Ishikawa (cell line): ENCODE measurements at regions not wholly inside any gene's neighbourhood (a gene's known extent, or its start where the extent isn't known, plus 50 kb on each side); places are given as distances from the start of the nearest gene placed in this dataset.

Experiments used
- CEBPB ChIP-seq: IDR thresholded peaks from 2 replicates; pipeline ENCODE4 v1.6.1; 2012
- CREB1 ChIP-seq: IDR thresholded peaks from 2 replicates; pipeline ENCODE4 v1.6.1; 2012; ENCODE audit warnings: low read depth
- EGR1 ChIP-seq: IDR thresholded peaks from 2 replicates; pipeline ENCODE4 v1.6.1; 2012
- EP300 ChIP-seq: IDR thresholded peaks from 2 replicates; pipeline ENCODE4 v1.6.1; 2012; ENCODE audit warnings: borderline replicate concordance
- FOXM1 ChIP-seq: IDR thresholded peaks from 2 replicates; pipeline ENCODE4 v1.6.1; 2012; ENCODE audit warnings: low read depth, borderline replicate concordance
- NFIC ChIP-seq: IDR thresholded peaks from 2 replicates; pipeline ENCODE4 v1.6.1; 2012
- RAD21 ChIP-seq: IDR thresholded peaks from 2 replicates; pipeline ENCODE4 v1.6.1; 2012; ENCODE audit warnings: low read depth
- TAF1 ChIP-seq: IDR thresholded peaks from 2 replicates; pipeline ENCODE4 v1.6.1; 2012; ENCODE audit warnings: low read depth, mild to moderate bottlenecking
- TCF12 ChIP-seq: IDR thresholded peaks from 2 replicates; pipeline ENCODE4 v1.6.1; 2012; ENCODE audit warnings: low read depth
- TEAD4 ChIP-seq: IDR thresholded peaks from 2 replicates; pipeline ENCODE4 v1.6.1; 2012
- YY1 ChIP-seq: IDR thresholded peaks from 2 replicates; pipeline ENCODE4 v1.6.1; 2012; ENCODE audit warnings: low read depth
- ZBTB7A ChIP-seq: IDR thresholded peaks from 2 replicates; pipeline ENCODE4 v1.6.1; 2012; ENCODE audit warnings: low read depth
- TF ChIP-seq, protein P1 (sequence below): IDR thresholded peaks from 2 replicates; pipeline ENCODE4 v1.6.1; 2012
- TF ChIP-seq, protein P2 (sequence below): IDR thresholded peaks from 2 replicates; pipeline ENCODE4 v1.6.1; 2012; ENCODE audit warnings: low read depth, mild to moderate bottlenecking
- TF ChIP-seq, protein P3 (sequence below): IDR thresholded peaks from 2 replicates; pipeline ENCODE4 v1.6.1; 2012

DNA sequence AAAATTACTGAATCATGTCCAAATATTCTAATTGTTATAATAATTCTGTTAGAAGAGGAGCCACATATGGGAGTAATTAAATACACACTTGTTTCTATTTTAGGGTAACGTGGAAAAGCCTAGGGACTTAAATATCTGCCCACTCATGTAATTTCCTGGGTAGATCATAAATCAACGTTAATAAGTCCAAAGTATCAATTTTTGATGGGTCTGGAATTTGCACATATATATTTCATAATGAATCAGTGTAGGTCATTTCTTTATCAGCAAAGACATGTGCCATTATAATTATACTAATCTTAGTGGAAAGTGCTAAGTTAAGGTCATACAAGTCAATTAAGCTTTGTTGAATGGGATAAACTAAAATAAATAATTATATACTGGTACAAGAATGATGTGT is 346.2 kb downstream of the ZBBX start:
- no peak for TF ChIP-seq YY1
- TF ChIP-seq TCF12 = no peak
- no peak for TF ChIP-seq TAF1

DNA sequence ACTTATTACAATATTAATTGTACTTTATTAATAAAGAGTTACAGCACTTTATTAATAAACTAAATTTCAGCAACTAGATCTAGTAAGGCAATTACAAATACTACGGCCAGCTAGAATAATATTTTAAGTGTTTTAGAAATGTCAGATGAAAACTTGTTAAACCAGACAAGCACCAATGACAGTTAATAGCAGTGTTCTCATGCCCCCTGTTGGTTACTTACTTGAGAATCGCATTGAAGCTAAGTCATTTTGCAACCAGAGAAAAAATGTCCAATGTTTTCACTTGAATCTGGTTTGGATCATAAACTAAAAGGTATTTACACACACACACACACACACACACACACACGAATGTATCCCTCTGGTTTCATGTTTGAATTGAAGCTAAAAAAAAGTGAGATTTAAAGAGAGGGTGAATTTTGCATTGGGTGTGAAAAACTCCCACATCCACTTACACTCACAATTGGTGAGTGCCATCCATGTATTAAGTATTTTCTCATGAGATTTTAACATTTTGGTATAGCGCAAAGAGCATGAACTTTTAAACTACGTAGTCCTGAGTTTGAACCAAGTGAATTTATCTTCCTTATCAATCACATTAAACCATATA is 347.7 kb downstream of the ZBBX start:
- TF ChIP-seq ZBTB7A (no peak), TEAD4 (0 out of 2 replicates have a peak, but pooled peaks have one; percentile 15), CEBPB (0 out of 2 replicates have a peak, but pooled peaks have one; percentile 27), RAD21 (peak; percentile 88)

DNA sequence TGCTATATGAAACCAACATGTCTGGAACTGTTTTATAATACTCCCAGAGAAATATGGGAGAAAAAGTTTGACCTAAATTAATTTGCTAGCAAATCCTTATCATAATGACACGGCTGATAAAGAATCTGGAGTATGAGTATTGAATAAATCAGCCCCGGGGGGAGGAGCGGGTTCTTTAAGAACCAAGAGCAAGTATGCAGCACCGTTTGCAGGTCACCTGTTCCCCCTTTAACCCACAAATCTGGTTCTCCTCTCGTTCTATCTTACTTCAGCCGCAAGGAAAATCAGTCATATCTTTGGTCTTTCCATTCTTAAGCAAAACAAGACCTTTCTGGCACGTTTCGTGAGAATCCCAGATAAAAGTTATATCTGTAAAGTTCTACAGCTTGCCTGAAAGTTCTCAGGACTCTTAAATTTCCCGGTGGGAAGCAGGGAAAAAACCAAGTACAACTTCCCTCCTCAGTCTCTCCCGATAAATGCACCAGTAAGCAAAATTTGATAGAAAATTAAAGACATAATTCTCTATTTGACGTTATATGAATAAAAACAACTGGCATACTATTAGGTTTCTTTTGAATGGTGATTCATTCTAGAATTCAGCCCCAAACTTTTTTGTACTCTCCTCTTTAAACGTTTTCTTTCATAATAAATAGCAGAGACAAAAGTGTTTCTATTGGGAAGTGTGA is 348.6 kb downstream of the ZBBX start:
- TF ChIP-seq FOXM1 (no peak), ZBTB7A (no peak), EP300 (no peak), CEBPB (no peak), RAD21 (no peak), YY1 (no peak), EGR1 (no peak), CREB1 (no peak), TCF12 (no peak)
- TF ChIP-seq, protein P1, sequence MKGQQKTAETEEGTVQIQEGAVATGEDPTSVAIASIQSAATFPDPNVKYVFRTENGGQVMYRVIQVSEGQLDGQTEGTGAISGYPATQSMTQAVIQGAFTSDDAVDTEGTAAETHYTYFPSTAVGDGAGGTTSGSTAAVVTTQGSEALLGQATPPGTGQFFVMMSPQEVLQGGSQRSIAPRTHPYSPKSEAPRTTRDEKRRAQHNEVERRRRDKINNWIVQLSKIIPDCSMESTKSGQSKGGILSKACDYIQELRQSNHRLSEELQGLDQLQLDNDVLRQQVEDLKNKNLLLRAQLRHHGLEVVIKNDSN = no peak

DNA sequence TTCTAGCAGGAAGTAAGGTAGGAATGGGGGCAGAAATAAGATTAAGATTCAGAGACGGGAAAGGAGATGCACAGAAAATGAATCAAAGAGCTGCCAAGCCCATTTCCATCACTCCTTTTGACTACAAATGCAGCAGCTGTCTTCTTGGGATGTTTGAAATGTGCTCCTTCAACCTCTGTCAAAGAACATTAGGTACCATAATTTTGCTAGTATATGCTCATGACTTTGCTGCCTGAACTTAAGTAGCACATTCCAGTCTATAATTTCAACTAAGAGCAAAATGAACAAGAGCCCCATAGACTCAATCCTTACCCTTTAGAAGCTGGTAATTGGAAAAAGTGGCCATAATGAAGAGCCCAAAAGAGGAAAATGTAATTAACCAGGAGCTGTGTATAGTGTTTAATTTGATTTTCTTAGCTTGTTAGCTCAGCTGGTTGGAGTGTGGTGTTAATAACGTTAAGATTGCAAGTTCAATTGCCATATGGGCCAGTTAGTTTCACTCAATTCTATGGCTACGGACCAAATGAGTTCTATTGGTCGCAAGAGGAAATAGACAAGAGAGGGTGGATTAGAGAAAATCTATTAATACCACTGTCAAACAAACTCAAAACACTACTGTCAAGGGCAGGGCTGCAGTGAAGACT is 349.9 kb downstream of the ZBBX start:
- TF ChIP-seq, protein P2, sequence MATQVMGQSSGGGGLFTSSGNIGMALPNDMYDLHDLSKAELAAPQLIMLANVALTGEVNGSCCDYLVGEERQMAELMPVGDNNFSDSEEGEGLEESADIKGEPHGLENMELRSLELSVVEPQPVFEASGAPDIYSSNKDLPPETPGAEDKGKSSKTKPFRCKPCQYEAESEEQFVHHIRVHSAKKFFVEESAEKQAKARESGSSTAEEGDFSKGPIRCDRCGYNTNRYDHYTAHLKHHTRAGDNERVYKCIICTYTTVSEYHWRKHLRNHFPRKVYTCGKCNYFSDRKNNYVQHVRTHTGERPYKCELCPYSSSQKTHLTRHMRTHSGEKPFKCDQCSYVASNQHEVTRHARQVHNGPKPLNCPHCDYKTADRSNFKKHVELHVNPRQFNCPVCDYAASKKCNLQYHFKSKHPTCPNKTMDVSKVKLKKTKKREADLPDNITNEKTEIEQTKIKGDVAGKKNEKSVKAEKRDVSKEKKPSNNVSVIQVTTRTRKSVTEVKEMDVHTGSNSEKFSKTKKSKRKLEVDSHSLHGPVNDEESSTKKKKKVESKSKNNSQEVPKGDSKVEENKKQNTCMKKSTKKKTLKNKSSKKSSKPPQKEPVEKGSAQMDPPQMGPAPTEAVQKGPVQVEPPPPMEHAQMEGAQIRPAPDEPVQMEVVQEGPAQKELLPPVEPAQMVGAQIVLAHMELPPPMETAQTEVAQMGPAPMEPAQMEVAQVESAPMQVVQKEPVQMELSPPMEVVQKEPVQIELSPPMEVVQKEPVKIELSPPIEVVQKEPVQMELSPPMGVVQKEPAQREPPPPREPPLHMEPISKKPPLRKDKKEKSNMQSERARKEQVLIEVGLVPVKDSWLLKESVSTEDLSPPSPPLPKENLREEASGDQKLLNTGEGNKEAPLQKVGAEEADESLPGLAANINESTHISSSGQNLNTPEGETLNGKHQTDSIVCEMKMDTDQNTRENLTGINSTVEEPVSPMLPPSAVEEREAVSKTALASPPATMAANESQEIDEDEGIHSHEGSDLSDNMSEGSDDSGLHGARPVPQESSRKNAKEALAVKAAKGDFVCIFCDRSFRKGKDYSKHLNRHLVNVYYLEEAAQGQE = no peak
- TF ChIP-seq TEAD4 = no peak
- TF ChIP-seq EGR1 = no peak
- TF ChIP-seq NFIC = no peak
- no peak for TF ChIP-seq TCF12
- no peak for TF ChIP-seq FOXM1
- TF ChIP-seq ZBTB7A = no peak
- no peak for TF ChIP-seq EP300
- no peak for TF ChIP-seq YY1
- TF ChIP-seq CREB1 = no peak
- TF ChIP-seq CEBPB = no peak
- TF ChIP-seq TAF1 = no peak
- TF ChIP-seq, protein P3, sequence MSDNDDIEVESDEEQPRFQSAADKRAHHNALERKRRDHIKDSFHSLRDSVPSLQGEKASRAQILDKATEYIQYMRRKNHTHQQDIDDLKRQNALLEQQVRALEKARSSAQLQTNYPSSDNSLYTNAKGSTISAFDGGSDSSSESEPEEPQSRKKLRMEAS = no peak
- TF ChIP-seq, protein P1 = no peak
- no peak for TF ChIP-seq RAD21

DNA sequence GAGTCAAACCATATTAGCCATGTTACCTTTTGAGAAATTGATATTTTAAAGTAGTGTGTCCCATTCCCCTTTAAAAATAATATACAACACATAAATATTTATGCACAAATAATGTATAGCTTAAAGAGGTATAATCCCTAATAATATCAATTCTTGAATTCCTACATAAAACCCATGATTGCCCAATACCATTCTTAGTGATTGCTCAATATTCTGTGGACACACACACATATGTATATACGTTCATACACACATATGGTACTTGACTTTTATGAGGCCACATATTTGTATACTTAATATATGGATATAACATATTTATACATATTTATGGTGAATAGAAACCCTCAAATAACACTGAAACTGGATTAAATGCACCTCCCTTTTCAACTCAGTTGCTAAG is 367.4 kb downstream of the ZBBX start:
- TF ChIP-seq TEAD4 (no peak), CEBPB (0 out of 2 replicates have a peak, but pooled peaks have one; percentile 9)

DNA sequence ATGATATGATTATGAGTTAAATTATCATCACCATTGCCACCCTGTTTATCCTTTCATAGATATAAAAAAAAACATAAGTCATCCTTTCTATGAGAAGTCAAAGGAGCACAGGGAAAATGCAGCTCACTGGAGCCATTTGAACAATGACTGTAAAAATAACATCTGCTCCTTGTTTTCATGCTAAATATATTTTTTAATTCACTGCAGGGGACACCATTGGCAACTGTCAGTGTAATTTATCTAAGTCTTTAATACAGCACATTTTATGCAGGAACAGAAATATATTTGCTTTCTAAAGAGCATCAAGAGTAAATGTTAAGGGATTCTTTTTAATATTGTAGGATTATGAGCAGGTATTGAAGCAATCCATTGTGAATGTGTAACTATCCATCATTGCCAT is 371.3 kb downstream of the ZBBX start:
- no peak for TF ChIP-seq CREB1
- TF ChIP-seq ZBTB7A = no peak
- no peak for TF ChIP-seq CEBPB
- TF ChIP-seq, protein P2 = no peak
- TF ChIP-seq RAD21 = no peak
